HG03066 (cell line): ENCODE measurements at regions not wholly inside any gene's neighbourhood (a gene's known extent, or its start where the extent isn't known, plus 50 kb on each side); places are given as distances from the start of the nearest gene placed in this dataset.
A peak's percentile ranks its signal among the peaks of the same experiment; 100 is the strongest.
"Not testable (repeated sequence)": the region's sequence is repeated elsewhere in the genome, so short reads cannot be mapped to it uniquely, and the experiment has no call there.

Experiments used
- ATAC-seq: cut with Tn5 transposase; IDR thresholded peaks from one replicate; pipeline ENCODE4 v1.9.1; 2021; ENCODE audit warnings: low read depth; ENCODE audit not compliant: unreplicated experiment

- no peak for ATAC-seq
These were observed 61.5 kb downstream of the PRSS23 start for GRCh38 chr11:86861810-86862209.

- ATAC-seq: no peak
These were observed 63.1 kb downstream of the PRSS23 start for GRCh38 chr11:86863476-86863875.

DNA sequence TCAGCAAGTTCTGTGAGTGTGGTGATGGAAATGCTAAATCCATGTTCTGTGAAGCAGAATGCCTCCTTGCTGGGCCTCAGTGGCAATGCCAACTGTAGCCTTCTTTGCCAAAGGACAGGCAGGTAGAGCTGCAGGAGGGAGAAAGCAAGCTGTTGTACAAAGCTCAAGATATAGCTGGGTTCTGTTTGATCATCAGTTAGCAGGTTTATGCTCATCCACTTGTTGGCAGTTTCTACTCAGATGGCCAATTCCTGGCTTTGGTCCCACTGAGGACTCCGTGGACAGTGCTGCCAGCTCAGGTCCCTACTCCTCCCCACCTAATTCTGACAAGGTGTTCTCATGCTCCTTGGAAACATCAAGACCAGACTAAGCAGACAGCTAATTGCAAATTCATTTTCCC lies 65.1 kb downstream of the PRSS23 start:
- no peak for ATAC-seq

GRCh38 chr11:86869531-86869930 lies 69.2 kb downstream of the PRSS23 start:
- ATAC-seq: no peak

DNA sequence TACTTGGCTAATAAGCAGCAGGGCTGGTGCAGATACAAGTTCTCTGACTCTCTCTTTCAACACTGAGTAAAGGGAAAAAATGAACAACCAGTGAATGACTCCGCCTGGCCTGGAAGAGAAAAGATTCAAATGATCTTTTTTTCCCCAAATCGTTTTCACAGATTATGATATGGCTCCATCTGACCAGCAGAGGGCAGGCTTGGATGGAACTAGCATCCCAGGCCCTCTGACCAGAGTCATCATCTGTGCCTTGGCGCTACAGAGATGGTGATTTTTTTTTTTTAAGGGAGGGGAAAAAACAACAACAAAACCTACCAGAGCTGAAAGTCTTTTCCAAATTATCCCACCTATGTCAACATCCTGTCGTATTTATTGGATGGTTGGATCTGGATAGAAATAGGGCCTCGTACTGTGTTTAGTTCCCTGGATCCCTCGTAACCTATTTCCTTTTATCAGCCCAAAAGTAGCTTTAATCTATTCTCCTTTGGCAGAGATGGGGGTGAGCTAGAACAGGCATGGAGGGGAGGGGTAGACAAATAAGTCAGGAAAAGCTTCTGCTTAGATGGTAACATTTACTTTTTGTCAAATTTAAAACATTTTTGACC lies 69.7 kb downstream of the PRSS23 start:
- ATAC-seq: peak; percentile 70

- no peak for ATAC-seq
These were observed 73.3 kb downstream of the PRSS23 start for GRCh38 chr11:86873573-86874083.

GRCh38 chr11:86874304-86875056 lies 74.1 kb downstream of the PRSS23 start:
- ATAC-seq: no peak

DNA sequence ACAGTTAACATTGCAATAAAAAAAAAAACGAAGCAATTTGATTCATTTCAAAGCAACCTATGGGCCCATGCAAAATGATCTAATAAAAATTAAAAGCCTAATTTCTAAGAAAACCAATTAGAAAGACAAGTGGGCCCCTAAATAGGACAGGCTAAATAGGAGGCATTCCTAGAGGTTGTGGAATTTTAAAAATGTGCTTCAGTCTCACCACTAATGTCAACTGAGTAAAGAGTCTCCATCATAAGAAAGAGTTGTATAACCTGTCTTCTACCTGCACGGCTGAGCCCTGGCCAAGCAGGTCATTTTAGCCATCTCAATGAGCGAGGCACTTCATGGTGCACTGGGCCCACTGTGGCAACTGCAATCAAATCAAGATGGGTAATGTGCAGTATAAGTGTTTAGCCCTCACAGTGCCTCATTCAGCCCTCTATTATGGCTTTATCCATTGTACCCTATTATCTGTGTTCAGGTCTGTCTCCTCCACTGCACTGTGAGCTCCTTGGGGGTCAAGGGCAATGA lies 76.4 kb downstream of the PRSS23 start:
- no peak for ATAC-seq

DNA sequence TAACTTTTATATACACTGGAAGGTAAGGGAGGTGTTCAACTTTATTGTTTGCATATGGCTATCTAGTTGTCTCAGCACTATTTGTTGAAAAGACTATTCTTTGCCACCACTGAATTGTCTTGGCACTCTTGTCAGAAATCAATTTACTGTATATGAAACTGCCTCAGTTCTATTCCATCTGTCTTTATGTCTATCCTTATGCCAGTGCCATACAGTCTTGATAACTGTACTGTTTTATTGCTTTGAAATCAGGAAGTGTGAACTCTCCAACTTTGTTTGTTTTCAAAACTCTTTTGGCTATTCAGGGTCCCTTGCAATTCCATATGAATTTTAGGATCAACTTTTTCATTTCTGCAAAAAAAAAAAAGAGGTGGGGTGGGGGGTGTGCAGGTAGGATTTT lies 77.2 kb downstream of the PRSS23 start:
- no peak for ATAC-seq

GRCh38 chr11:86879241-86879640 lies 76.0 kb downstream of the FZD4 start:
- not testable (repeated sequence) for ATAC-seq

- no peak for ATAC-seq
These were observed 69.9 kb downstream of the FZD4 start for GRCh38 chr11:86885311-86885710.

DNA sequence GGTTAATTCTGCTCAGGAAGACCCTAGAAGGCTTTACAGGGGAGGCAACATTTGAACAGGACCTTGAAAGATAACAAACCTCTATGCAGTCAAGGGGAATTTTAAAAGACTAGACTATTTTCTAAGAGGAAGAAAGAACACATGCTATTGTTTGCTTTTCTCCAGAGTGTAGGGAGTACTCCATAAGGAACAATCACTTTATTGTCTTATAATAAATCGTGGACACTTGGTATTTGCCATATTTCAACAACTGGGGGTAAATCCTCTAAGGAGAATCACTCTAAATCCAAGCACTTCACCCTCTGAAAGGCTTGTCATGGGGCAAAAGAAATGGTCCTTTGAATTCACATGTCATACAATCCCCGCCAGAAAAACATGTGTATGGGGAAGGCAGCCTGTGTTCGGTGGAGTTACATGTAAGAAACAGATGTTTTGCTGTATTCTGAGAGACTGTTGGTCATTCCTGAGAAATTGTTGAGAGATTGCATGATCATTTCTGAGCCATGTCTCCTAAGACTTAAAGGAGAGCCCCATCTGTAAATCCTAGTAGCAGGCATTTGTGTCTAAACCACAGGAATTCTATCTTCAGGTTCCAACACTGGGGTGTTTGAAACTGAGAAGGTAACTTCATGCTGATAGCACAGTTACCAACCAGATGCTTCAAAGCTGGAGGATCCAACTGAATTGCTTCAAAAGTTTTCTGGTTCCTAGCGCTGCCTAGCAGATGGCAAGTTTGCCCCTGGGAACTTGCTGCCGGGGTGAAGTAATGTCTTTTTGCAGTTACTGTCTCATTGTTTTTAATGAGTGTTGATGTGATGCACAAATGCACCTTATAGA lies 66.8 kb downstream of the FZD4 start:
- no peak for ATAC-seq

DNA sequence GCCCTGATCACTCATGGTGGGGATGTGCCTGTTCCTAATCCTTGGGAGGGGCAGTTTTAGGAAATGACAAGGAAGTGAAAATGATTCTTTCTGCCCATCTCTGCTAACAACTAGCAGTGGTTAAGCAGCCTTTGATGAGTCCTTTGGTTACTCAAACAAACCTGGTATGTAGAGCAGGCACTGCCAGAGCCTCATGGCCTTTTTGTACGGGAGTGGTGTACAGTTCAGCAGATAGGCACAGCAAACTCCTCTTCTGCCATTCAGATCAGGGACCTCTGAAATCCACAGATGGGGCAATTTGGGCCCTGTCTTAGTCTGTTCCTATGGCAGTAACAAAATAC lies 66.2 kb downstream of the FZD4 start:
- ATAC-seq: no peak

DNA sequence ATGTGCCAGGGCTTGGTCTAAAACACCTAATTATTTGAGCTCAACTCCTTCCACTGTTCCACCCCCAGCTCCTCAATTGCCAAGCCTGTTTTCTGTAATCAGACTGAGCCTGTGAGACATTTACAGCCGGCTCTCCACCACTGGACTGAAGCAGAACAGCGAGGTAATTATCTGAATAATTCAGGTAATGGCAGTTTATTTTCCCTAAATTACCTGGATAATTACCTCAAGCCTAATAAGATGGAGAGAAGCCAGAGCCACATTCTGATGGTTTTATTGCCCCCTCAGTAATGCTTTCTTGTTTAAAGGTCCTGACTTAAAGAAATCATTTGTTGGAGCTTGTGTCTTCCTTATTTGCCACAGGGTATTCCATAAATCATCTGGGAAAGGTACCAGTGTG lies 64.2 kb downstream of the FZD4 start:
- ATAC-seq: no peak

DNA sequence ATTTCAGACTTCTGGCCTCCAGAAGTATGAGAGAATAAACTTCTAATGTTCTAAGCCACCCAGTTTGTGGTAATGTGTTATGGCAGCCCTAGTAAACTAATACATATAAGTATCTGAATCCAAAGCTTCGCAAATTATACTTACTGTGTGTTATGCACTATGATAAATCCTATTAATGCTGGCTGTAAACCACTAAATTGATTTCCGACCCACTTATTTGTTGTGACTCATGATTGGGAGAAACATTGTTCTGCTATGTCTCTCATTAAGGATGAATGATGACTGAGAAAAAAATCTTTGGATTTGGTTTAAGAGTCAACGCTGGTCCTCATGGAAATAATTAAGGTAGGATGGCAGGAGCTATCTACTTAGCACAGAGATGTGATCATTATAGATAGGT lies 62.0 kb downstream of the FZD4 start:
- ATAC-seq: no peak
